ENCODE measurements at regions not wholly inside any gene's neighbourhood (a gene's known extent, or its start where the extent isn't known, plus 50 kb on each side); places are given as distances from the start of the nearest gene placed in this dataset.

- Histone ChIP-seq H3K27ac (ENCODE audit: extremely low read depth, low read depth, low read length) (no peak overlapping the region), H3K36me3 (ENCODE audit: control insufficient read depth, insufficient read depth, low read length) (no peaks in the 10 kb centered on the region), H3K9me3 (replicated peaks; ENCODE audit: control insufficient read depth, insufficient read depth, low read depth, low read length) (no peaks in the 10 kb centered on the region), H3K9me1 (ENCODE audit: control insufficient read depth, insufficient read depth, low read length) (no peaks in the 10 kb centered on the region), H4K20me1 (replicated peaks; ENCODE audit: control insufficient read depth, insufficient read depth, low read length) (no peaks in the 10 kb centered on the region), H3K27me3 (ENCODE audit: control insufficient read depth in 2 of 2, insufficient read depth in 2 of 2, low read length in 2 of 2) (no peaks in the 10 kb centered on the region), H3K4me3 (no peak overlapping the region), H3K4me1 (replicated peaks in 1 of 2; ENCODE audit: control insufficient read depth in 2 of 2, insufficient read depth in 2 of 2, low read length in 2 of 2) (no peaks in the 10 kb centered on the region), H2AFZ (ENCODE audit: low read depth, low read length) (no peak overlapping the region), H3K4me2 (ENCODE audit: insufficient read depth, low read length) (no peak overlapping the region), H3K79me2 (ENCODE audit: control insufficient read depth, insufficient read depth, low read length) (no peaks in the 10 kb centered on the region), H3K9ac (ENCODE audit: insufficient read depth in 1 of 2, low read depth in 2 of 2, low read length in 2 of 2) (no peak overlapping the region)
- in situ Hi-C loops (cut with MboI), result no loop called here
- ChIA-PET POLR2A (no interaction called here), CTCF (ENCODE audit: low intra/inter-chr PET ratio) (no interaction called here)
- BruUV-seq (replicated peaks), result no TSS peak
- intact Hi-C loops (cut with micrococcal nuclease), result no loop called here
- DNase-seq (ENCODE audit: extremely low read depth in 1 of 4, low spot score in 3 of 4) (no peak), ATAC-seq (no peak), FAIRE-seq (no peak)
- 20% methylated on average over 1 of the region's 1 CpG for WGBS (ENCODE audit: insufficient coverage, low coverage, missing lambda C conversion rate)
- TF ChIP-seq ZNF445 (CRISPR knock-in tag; IDR thresholded peaks at IDR 0.05; ENCODE audit: low read depth) (no peak), ZFP1 (CRISPR knock-in tag; IDR thresholded peaks at IDR 0.05) (no peak), OTX1 (CRISPR knock-in tag; IDR thresholded peaks at IDR 0.05) (no peak), TAF15 (IDR thresholded peaks at IDR 0.05; ENCODE audit: low read depth, low read length) (no peak), AFF4 (CRISPR knock-in tag; IDR thresholded peaks at IDR 0.05) (no peak), STAG1 (CRISPR knock-in tag; IDR thresholded peaks at IDR 0.05; ENCODE audit: borderline replicate concordance) (no peak), ZNF384 (IDR thresholded peaks at IDR 0.05; ENCODE audit: low read depth, low read length) (no peak), MTA3 (IDR thresholded peaks at IDR 0.05; ENCODE audit: borderline replicate concordance) (no peak), ERF (CRISPR knock-in tag; IDR thresholded peaks at IDR 0.05) (no peak), PHB (CRISPR knock-in tag; IDR thresholded peaks at IDR 0.05) (no peak), BCOR (IDR thresholded peaks at IDR 0.05) (no peak), NFYB (IDR thresholded peaks at IDR 0.05; ENCODE audit: extremely low read depth, insufficient read length) (no peak), U2AF2 (optimal IDR thresholded peaks at IDR 0.05; ENCODE audit: low read depth, low read length) (no peak), MCM5 (IDR thresholded peaks at IDR 0.05; ENCODE audit: low read depth) (no peak), PURB (CRISPR knock-in tag; IDR thresholded peaks at IDR 0.05; ENCODE audit: low read depth) (no peak)
- TF ChIP-seq, protein P1, sequence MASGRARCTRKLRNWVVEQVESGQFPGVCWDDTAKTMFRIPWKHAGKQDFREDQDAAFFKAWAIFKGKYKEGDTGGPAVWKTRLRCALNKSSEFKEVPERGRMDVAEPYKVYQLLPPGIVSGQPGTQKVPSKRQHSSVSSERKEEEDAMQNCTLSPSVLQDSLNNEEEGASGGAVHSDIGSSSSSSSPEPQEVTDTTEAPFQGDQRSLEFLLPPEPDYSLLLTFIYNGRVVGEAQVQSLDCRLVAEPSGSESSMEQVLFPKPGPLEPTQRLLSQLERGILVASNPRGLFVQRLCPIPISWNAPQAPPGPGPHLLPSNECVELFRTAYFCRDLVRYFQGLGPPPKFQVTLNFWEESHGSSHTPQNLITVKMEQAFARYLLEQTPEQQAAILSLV (tag; IDR thresholded peaks at IDR 0.05), result no peak
- TF ChIP-seq, protein P2, sequence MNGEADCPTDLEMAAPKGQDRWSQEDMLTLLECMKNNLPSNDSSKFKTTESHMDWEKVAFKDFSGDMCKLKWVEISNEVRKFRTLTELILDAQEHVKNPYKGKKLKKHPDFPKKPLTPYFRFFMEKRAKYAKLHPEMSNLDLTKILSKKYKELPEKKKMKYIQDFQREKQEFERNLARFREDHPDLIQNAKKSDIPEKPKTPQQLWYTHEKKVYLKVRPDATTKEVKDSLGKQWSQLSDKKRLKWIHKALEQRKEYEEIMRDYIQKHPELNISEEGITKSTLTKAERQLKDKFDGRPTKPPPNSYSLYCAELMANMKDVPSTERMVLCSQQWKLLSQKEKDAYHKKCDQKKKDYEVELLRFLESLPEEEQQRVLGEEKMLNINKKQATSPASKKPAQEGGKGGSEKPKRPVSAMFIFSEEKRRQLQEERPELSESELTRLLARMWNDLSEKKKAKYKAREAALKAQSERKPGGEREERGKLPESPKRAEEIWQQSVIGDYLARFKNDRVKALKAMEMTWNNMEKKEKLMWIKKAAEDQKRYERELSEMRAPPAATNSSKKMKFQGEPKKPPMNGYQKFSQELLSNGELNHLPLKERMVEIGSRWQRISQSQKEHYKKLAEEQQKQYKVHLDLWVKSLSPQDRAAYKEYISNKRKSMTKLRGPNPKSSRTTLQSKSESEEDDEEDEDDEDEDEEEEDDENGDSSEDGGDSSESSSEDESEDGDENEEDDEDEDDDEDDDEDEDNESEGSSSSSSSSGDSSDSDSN (IDR thresholded peaks at IDR 0.05; ENCODE audit: borderline replicate concordance in 1 of 2, low read depth in 2 of 2, low read length in 2 of 2), result no peak
Observed at GRCh38 chr2:196287523-196287922, 116.1 kb upstream of the STK17B start.
